ENCODE measurements at regions not wholly inside any gene's neighbourhood (a gene's known extent, or its start where the extent isn't known, plus 50 kb on each side); places are given as distances from the start of the nearest gene placed in this dataset.

GRCh38 chr12:118850244-118850825, 131.0 kb upstream of the SRRM4 start:
- no peak for DNase-seq (ENCODE audit: low read depth in 2 of 2)

- no peak for DNase-seq (ENCODE audit: low read depth in 2 of 2)
Measured at GRCh38 chr12:118851891-118852290, 129.4 kb upstream of the SRRM4 start.

- DNase-seq (ENCODE audit: low read depth in 2 of 2): no peak
Measured at GRCh38 chr12:118853634-118854033, 127.7 kb upstream of the SRRM4 start.

DNA sequence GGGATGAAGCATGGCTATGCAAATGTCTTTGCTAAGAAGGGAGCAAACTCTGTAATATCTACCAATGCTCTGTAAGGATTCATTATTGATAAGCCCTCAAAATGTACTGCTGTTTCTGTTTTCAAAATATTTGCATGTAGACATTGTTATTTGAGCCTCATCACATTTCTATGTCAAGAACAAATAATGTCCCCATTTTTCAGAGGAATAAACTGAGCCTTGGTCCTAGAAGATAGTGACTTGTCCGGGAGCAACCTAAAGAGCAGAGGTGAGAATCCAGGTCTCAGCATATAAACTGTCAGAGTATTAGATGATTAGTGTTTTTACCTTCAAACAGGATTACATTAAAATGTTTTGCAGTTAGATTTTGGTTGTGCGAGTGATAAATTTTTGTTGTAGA, 125.5 kb upstream of the SRRM4 start:
- DNase-seq (ENCODE audit: low read depth in 2 of 2): no peak

- no peak for DNase-seq (ENCODE audit: low read depth in 2 of 2)
Measured at GRCh38 chr12:118866346-118866745, 115.0 kb upstream of the SRRM4 start.

DNA sequence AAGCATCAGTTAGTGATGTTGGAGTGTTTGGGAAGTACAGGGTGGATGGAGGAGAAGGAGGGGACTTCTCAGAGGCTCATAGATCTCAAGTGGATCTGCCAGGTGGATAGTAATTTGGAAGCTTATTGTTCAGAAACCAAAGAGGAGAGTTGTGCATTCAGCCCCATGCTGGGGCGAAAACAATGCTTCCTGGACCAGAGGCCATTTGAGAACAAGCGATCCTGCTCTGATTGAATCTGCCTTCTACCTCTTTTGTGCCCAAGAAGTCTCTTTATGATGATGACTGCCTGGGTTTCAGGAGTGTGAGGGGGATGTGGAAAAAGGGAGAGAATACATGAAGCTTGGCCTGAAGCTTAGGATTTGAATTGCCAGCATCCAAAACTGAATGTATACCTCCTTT, 110.8 kb upstream of the SRRM4 start:
- DNase-seq (ENCODE audit: low read depth in 2 of 2): no peak

DNA sequence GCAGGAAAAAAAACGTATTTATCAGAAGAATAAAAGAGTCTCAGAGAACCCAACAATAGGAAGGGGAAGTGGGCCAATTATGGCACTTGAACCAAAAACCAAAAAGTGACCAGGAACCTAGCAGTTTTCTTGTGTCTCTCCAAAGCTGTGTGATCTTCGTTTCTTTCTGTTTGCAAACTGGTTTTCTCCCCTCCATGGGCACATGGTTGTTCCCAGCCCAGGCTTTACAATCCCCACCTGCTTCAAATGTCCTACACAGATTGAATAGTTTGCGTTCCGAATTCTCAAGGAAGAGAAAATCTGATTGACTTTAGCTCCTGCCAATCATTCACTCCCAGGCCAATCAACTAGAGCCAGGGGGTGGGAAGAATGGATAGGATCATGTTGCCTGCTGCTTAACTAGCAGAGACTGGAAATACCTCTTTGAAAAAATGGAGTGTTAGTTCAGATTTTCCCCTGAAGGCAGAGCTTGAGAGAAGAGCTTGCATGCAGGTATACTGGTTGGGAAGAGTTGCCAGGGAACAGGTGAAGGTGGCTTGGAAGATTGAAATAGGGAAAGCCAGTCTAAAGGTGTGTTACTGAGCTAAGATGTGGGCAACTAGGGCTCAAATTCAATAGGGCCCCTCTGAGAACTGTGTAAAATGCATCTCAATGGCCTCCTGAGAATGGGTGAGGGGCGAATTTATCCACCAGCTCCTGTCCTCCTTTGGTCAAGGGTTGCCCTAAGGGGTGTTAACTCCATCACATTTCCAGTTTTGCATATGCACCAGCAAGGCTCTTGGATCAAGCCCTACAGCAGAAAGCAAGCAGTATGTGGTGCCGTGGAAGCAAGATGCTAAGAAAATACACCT, 106.4 kb upstream of the SRRM4 start:
- no peak for DNase-seq (ENCODE audit: low read depth in 2 of 2)

GRCh38 chr12:118880720-118881493, 100.4 kb upstream of the SRRM4 start:
- DNase-seq (ENCODE audit: low read depth in 2 of 2): no peak

GRCh38 chr12:118884226-118884625, 97.1 kb upstream of the SRRM4 start:
- DNase-seq (ENCODE audit: low read depth in 2 of 2): no peak

DNA sequence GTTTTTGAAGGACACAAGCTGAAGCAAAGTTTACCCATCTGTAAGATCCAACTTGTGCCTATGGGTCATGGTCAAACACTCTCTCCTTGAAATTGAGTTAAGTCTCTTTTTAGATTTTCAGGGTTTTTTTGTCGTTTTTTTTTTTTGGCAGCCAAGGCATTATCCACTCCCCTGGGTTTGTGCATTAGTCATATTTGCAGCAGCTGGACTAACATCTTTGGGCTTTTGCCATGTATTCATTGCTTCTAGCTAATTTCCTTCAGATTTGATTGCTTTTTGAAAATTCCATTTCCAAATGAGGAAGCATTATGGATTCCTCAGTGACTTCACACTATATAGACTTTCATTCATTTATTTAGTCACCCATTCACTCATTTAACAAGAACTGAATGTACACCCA, 80.3 kb upstream of the SRRM4 start:
- DNase-seq (ENCODE audit: low read depth in 2 of 2): no peak

- DNase-seq (ENCODE audit: low read depth in 2 of 2): no peak
Measured at GRCh38 chr12:118908811-118909210, 72.5 kb upstream of the SRRM4 start.

DNA sequence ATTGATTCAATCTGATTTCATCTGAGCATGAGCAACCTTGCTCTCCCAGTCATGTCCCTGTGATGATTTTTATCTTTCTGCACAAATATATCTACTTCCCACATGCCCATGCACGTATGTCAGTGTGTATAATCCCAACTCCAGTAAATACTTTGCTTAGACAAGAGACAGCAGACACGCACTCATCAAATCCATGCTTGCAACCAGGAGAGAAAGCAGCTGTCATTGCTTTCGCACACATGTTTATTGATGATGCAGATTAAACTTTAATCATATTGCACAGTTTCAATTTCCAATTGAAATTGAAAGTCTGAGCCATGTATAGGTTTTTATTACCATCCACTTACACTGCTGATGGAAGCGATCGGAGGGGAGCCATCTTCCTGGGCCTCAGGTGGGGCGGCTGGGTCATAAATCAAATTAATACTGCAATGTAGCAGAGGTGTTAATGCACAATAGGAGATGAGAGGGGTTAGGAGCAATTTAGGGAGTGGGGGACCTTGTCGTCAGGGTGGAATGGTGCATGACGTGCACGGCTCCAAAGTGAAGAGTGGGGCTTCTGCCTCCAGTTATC, 68.6 kb upstream of the SRRM4 start:
- DNase-seq (ENCODE audit: low read depth in 2 of 2): no peak

GRCh38 chr12:118921761-118922160, 59.6 kb upstream of the SRRM4 start:
- DNase-seq (ENCODE audit: low read depth in 2 of 2): no peak

DNA sequence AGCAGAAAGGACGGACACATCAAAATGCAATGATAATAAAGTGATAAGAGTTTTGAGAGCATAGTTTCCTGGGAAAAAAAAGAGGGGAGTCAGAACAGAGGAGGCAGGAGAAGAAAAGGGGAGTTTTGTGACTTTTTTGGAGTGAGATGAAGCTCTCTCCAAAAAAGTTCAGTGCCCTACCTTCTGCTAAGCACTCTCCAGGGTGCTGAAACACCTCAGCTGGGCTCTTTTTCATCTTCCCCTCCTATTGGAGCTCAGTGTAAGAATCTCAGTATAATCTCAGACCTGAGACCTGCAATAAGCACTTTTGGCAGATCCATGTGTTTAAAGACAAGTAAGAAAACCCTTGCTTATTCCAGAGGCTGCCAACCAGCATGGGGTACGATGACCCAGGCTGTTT, 58.9 kb upstream of the SRRM4 start:
- no peak for DNase-seq (ENCODE audit: low read depth in 2 of 2)

- no peak for DNase-seq (ENCODE audit: low read depth in 2 of 2)
Measured at GRCh38 chr12:118925407-118925806, 55.9 kb upstream of the SRRM4 start.

- no peak for DNase-seq (ENCODE audit: low read depth in 2 of 2)
Measured at GRCh38 chr12:118925826-118926225, 55.5 kb upstream of the SRRM4 start.

Data from dermis microvascular lymphatic vessel endothelial cell (primary cell).